ENCODE measurements at regions not wholly inside any gene's neighbourhood (a gene's known extent, or its start where the extent isn't known, plus 50 kb on each side); places are given as distances from the start of the nearest gene placed in this dataset.

- H3K4me1 Mint-ChIP-seq (ENCODE audit: unreplicated experiment), result peaks cover 8% of the 10 kb centered on the region
- no peak for TF ChIP-seq CTCF (IDR thresholded peaks at IDR 0.05; ENCODE audit: unreplicated experiment)
- no peaks in the 10 kb centered on the region for H3K9me3 Mint-ChIP-seq (ENCODE audit: unreplicated experiment)
- H3K36me3 Mint-ChIP-seq (ENCODE audit: low read depth, unreplicated experiment), result no peaks in the 10 kb centered on the region
- H3K27ac Mint-ChIP-seq (ENCODE audit: unreplicated experiment), result no peak overlapping the region
- H3K27me3 Mint-ChIP-seq (ENCODE audit: unreplicated experiment), result no peaks in the 10 kb centered on the region
- no peak overlapping the region for H3K4me3 Mint-ChIP-seq (ENCODE audit: unreplicated experiment)
- DNase-seq (ENCODE audit: low spot score), result no peak
These were observed 97.2 kb upstream of the TNFAIP3 start for GRCh38 chr6:137769797-137770362.

- no peak for TF ChIP-seq CTCF (IDR thresholded peaks at IDR 0.05; ENCODE audit: unreplicated experiment)
- no peaks in the 10 kb centered on the region for H3K9me3 Mint-ChIP-seq (ENCODE audit: unreplicated experiment)
These were observed 94.4 kb upstream of the TNFAIP3 start for GRCh38 chr6:137772541-137773250.

GRCh38 chr6:137775227-137775626 lies 91.8 kb upstream of the TNFAIP3 start:
- no peak overlapping the region for H3K27ac Mint-ChIP-seq (ENCODE audit: unreplicated experiment)
- no peak for DNase-seq (ENCODE audit: low spot score)
- no peaks in the 10 kb centered on the region for H3K36me3 Mint-ChIP-seq (ENCODE audit: low read depth, unreplicated experiment)
- no peak for TF ChIP-seq CTCF (IDR thresholded peaks at IDR 0.05; ENCODE audit: unreplicated experiment)
- no peaks in the 10 kb centered on the region for H3K27me3 Mint-ChIP-seq (ENCODE audit: unreplicated experiment)
- no peaks in the 10 kb centered on the region for H3K9me3 Mint-ChIP-seq (ENCODE audit: unreplicated experiment)
- peaks cover 3% of the 10 kb centered on the region for H3K4me1 Mint-ChIP-seq (ENCODE audit: unreplicated experiment)
- no peak overlapping the region for H3K4me3 Mint-ChIP-seq (ENCODE audit: unreplicated experiment)

More at GRCh38 chr6:137772541-137773250, 94.4 kb upstream of the TNFAIP3 start:
- H3K36me3 Mint-ChIP-seq (ENCODE audit: low read depth, unreplicated experiment), result no peaks in the 10 kb centered on the region
- H3K4me1 Mint-ChIP-seq (ENCODE audit: unreplicated experiment), result peaks cover 10% of the 10 kb centered on the region
- no peaks in the 10 kb centered on the region for H3K27me3 Mint-ChIP-seq (ENCODE audit: unreplicated experiment)
- H3K4me3 Mint-ChIP-seq (ENCODE audit: unreplicated experiment), result no peak overlapping the region
- DNase-seq (ENCODE audit: low spot score), result no peak
- H3K27ac Mint-ChIP-seq (ENCODE audit: unreplicated experiment), result no peak overlapping the region

- TF ChIP-seq CTCF (IDR thresholded peaks at IDR 0.05; ENCODE audit: unreplicated experiment), result no peak
- no peak for DNase-seq (ENCODE audit: low spot score)
- no peaks in the 10 kb centered on the region for H3K27me3 Mint-ChIP-seq (ENCODE audit: unreplicated experiment)
These were observed 91.3 kb upstream of the TNFAIP3 start for GRCh38 chr6:137775720-137776119.

GRCh38 chr6:137776256-137776655 lies 90.8 kb upstream of the TNFAIP3 start:
- Mint-ChIP-seq H3K36me3 (ENCODE audit: low read depth, unreplicated experiment) (no peaks in the 10 kb centered on the region), H3K4me3 (ENCODE audit: unreplicated experiment) (no peak overlapping the region), H3K27me3 (ENCODE audit: unreplicated experiment) (no peaks in the 10 kb centered on the region), H3K27ac (ENCODE audit: unreplicated experiment) (no peak overlapping the region), H3K4me1 (ENCODE audit: unreplicated experiment) (peaks cover 8% of the 10 kb centered on the region), H3K9me3 (ENCODE audit: unreplicated experiment) (no peaks in the 10 kb centered on the region)
- TF ChIP-seq CTCF (IDR thresholded peaks at IDR 0.05; ENCODE audit: unreplicated experiment), result no peak
- no peak for DNase-seq (ENCODE audit: low spot score)

More at GRCh38 chr6:137775720-137776119, 91.3 kb upstream of the TNFAIP3 start:
- H3K36me3 Mint-ChIP-seq (ENCODE audit: low read depth, unreplicated experiment), result no peaks in the 10 kb centered on the region
- H3K9me3 Mint-ChIP-seq (ENCODE audit: unreplicated experiment), result no peaks in the 10 kb centered on the region
- no peak overlapping the region for H3K4me3 Mint-ChIP-seq (ENCODE audit: unreplicated experiment)
- peaks cover 7% of the 10 kb centered on the region for H3K4me1 Mint-ChIP-seq (ENCODE audit: unreplicated experiment)
- H3K27ac Mint-ChIP-seq (ENCODE audit: unreplicated experiment), result no peak overlapping the region

All from endothelial cell (in vitro differentiated cells).